ENCODE measurements at regions not wholly inside any gene's neighbourhood (a gene's known extent, or its start where the extent isn't known, plus 50 kb on each side); places are given as distances from the start of the nearest gene placed in this dataset.

- no peak for DNase-seq
Observed at GRCh38 chr4:129429581-129430320, 333.8 kb downstream of the C4orf33 start.

GRCh38 chr4:129437347-129437746, 341.4 kb downstream of the C4orf33 start:
- DNase-seq, result no peak

- DNase-seq, result no peak
Observed at GRCh38 chr4:129438456-129438981, 342.6 kb downstream of the C4orf33 start.

- DNase-seq, result no peak
Observed at GRCh38 chr4:129446074-129446473, 350.1 kb downstream of the C4orf33 start.

DNA sequence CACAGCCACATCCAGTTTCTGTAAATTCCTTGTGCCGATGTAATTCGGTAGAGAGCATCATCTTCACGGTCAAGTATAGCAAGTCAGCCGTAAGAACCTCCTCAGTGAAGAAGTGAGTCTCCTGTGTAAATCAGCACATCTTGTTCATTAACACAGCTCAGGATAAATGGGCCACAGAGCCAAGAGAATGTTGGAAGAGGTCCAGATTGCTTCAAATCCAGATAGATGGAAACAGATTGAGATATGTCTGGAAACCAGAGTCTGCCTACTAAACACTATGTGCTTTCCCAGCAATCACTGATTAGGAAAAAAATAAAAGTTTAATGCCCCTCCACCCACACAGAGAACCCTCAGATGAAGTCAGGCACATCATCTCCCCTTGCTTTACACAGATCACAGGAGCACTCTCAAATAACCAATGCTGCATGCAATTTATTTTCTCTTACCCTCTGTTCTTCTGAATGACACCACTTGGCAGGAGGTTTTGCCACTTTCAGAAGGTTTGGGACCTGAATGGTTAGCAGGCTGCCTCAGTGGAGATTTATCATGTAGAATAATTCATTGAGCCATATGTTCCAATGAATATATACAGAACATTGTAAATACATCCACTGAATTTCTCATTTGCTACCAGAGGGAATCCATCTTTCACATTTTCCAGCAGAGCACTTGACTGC, 357.7 kb downstream of the C4orf33 start:
- DNase-seq, result no peak

GRCh38 chr4:129455482-129455881, 359.5 kb downstream of the C4orf33 start:
- DNase-seq, result no peak

DNA sequence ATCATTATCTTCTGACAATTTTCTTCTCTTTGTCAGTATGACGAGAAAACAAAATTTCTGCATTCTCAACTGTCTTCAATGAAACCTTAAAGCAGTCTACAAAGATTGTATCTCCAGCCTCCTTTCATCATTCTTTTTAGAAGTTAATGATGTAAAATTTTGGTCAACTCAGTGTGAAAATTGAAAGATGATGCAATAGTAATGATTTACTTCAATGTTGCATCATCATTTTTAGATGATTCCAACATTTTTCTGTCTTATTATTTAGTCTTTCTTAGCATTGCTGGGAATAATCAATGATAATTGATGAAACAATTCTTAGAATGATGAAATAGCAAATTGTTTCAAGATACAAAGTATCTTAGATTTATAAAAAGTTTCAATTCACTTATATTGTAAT, 372.7 kb downstream of the C4orf33 start:
- no peak for DNase-seq

- DNase-seq, result no peak
Observed at GRCh38 chr4:129474698-129475097, 378.7 kb downstream of the C4orf33 start.

- no peak for DNase-seq
Observed at GRCh38 chr4:129481107-129481506, 385.2 kb downstream of the C4orf33 start.

- DNase-seq, result no peak
Observed at GRCh38 chr4:129488427-129488826, 392.5 kb downstream of the C4orf33 start.

GRCh38 chr4:129490516-129490915, 394.6 kb downstream of the C4orf33 start:
- no peak for DNase-seq

DNA sequence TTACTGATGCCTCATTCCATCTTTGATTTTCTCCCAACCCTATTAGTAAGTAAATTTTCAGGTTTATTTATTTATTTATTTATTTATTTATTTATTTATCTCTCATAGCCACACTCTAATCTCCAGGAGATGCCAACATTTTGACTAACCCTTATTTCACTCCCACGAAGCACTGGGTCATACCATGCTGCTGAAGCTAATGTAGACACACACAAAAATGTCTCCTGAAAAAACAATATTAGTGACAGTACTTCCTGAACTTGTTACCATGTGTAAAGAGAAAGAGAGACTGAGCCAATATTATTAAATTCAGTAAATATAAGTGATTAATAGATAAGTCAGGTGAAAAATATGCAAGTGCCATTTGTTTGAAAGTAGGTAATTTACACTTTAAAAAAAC, 402.7 kb downstream of the C4orf33 start:
- DNase-seq, result no peak

- no peak for DNase-seq
Observed at GRCh38 chr4:129514852-129515251, 418.9 kb downstream of the C4orf33 start.

DNA sequence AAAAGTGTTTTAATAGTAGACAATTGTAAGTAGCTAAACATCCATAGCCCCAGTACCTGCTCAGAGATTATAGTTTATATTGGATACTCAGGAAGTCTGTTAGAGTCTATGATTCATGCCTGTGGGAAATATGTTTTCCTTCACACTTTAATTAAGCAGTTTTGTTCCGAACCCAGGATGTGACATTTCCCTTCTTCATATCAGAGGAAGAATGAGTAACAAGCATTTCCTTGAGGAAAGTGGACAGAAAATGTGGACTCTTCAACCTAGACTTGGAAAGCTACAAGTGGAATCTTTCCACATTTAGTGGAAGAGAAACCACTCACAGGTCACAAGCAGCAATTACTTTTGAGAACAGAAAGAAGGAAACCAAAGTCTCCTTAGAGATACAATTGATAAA, 419.4 kb downstream of the C4orf33 start:
- DNase-seq, result no peak

DNA sequence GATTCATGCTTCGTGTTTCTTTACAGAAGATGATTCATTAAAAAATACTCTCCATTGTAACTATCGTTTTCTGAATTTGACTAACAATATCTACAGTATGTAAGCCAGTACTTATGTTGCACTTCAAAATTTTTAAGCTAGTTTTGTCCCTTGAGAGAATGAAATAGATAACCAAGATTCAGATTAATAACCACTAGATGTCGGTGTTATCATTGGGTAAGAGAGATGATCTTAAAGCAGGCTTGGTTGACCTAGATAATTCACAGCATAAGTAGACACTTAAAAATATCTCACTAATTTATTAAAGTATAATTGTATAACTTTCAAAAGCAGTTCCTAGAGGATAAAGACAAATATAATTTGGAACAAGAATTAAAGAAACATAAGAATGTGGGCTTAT, 430.9 kb downstream of the C4orf33 start:
- DNase-seq, result no peak

DNA sequence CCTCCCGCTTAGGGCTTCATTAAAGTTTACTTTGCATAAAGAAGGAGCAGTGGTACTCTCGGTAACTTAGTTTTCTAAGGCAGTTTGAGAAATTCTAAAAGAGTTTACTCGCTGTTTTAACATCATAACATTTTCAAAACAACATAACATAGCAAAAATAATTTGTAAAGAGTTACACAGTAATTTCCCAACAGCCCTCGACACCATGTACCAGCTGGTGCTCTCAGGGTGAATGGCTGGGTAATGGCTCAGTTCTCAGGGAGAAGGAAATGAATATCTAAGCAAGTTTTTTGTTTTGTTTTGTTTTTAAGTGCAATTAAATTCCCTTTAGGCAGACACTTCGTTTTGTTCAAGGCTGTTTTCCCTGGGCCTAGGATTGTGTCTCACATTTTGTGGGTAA, 435.3 kb downstream of the C4orf33 start:
- no peak for DNase-seq

DNA sequence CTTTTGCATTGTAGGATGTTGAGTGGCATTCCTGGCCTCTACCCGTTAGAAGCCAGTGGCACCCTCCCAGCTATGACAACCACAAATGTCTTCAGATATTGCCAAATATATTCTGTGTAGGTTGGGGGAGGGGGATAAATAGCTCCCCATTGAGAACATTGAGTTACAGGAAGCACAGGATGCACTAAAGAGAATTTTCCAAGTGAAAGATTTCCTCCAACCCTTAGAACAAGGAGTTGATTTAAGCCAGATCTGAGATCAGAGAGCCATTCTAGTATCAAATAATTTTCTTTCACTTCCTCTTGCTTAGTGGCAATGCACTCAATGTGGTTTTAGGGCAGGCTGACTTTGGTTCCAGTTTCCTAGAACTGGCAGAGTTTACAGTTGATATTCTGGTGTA, 436.6 kb downstream of the C4orf33 start:
- no peak for DNase-seq

GRCh38 chr4:129543299-129543698, 447.3 kb downstream of the C4orf33 start:
- DNase-seq, result no peak

GRCh38 chr4:129545599-129546278, 449.8 kb downstream of the C4orf33 start:
- no peak for DNase-seq

DNA sequence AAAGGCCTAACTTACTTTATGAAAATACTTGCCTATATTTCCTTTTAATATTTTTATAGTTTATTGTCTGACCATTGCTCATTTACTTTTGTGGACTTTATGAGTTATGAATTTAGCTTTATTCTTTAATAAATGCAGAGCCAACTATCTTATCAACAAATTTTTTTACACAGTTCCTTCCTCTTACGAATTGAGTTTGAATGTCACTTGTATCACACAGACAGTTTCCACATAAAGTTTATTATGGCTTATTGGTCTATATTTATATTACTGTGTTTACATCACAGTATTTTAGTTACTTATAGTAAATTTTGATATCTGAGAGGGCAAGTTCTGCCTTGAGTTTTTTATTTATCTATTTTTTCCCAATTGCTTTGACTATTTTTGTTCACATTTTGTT, 450.6 kb downstream of the C4orf33 start:
- DNase-seq, result no peak

DNA sequence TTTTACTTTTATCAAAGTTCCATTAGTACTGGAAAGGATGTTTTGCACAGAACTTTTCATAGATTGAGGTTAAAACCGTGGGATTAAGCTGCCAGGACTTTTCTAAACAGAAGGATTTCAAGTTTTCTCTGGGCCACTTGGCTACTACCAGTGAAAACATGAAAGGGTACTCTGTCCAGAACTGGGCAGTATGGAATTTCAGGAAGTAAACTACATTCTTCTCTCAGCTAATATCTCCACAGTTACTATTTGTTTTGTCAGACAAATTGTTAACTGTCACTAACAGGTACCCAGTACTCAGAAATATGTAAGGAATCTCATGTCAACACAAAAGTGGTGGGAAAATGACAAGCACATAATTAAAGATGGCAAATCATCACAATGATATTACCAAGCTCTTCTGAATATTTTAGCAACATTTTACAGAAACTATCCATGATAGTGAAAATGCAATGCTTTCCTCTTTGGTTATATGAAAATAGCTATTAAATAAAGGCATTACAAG, 454.4 kb downstream of the C4orf33 start:
- DNase-seq, result no peak

- DNase-seq, result no peak
Observed at GRCh38 chr4:129561280-129561679, 465.3 kb downstream of the C4orf33 start.

DNA sequence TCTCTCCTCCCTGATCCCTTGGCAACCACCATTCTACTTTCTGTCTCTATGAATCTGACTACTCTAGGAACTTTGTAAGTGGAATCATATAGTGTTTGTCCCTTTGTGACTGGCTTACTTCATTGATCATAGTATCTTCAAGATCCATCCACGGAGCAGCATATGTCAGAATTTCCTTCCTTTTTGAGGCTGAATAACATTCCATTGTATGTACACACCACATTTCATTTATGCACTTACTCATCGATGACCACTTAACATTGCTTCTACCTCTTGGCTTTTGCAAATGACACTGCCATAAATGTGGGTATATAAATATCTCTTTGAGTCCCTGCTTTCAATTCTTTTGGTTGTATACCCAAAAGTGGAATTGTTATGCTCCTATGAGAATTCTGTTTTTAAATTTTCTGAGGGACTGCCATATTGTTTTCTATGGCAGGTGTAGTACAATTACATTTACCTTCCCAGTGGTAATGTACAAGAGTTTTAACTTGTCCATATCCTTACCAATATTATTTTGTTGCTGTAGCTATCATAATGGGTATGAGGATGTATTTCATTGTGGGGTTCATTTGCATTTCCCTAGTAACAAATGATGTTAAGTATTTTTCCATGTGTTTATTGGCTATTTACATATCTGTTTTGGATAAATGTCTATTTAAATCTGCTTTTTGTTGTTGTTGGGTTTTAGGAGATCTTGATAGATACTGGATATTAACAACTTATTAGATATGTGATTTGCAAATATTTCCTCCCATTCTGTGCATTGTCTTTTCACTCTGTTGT, 466.1 kb downstream of the C4orf33 start:
- DNase-seq, result no peak

Measured in activated T-cell treated with anti-CD3 and anti-CD28 coated beads for 4 hours (primary cell).